HG03439 (cell line): ENCODE measurements at regions not wholly inside any gene's neighbourhood (a gene's known extent, or its start where the extent isn't known, plus 50 kb on each side); places are given as distances from the start of the nearest gene placed in this dataset.
"Not testable (repeated sequence)": the region's sequence is repeated elsewhere in the genome, so short reads cannot be mapped to it uniquely, and the experiment has no call there.

Experiments used
- ATAC-seq: cut with Tn5 transposase; IDR thresholded peaks from one replicate; pipeline ENCODE4 v1.9.1; 2021; ENCODE audit warnings: mild to moderate bottlenecking, moderate library complexity; ENCODE audit not compliant: unreplicated experiment

- ATAC-seq: no peak
Measured at GRCh38 chrX:13188731-13189309, 131.0 kb downstream of the ATXN3L start.

GRCh38 chrX:13186643-13187042, 133.2 kb downstream of the ATXN3L start:
- not testable (repeated sequence) for ATAC-seq

- ATAC-seq: no peak
Measured at GRCh38 chrX:13180807-13181206, 136.4 kb upstream of the FAM9C start.

- ATAC-seq: no peak
Measured at GRCh38 chrX:13179586-13179985, 135.2 kb upstream of the FAM9C start.

- no peak for ATAC-seq
Measured at GRCh38 chrX:13179100-13179499, 134.7 kb upstream of the FAM9C start.

- ATAC-seq: no peak
Measured at GRCh38 chrX:13177921-13178566, 133.6 kb upstream of the FAM9C start.

- ATAC-seq: no peak
Measured at GRCh38 chrX:13175056-13175455, 130.6 kb upstream of the FAM9C start.

GRCh38 chrX:13170966-13171558, 126.6 kb upstream of the FAM9C start:
- no peak for ATAC-seq

GRCh38 chrX:13169684-13170083, 125.3 kb upstream of the FAM9C start:
- no peak for ATAC-seq

GRCh38 chrX:13168269-13168668, 123.8 kb upstream of the FAM9C start:
- ATAC-seq: no peak

GRCh38 chrX:13167481-13168231, 123.2 kb upstream of the FAM9C start:
- no peak for ATAC-seq

GRCh38 chrX:13165266-13166189, 121.1 kb upstream of the FAM9C start:
- no peak for ATAC-seq

GRCh38 chrX:13164611-13165010, 120.2 kb upstream of the FAM9C start:
- no peak for ATAC-seq

GRCh38 chrX:13162772-13163410, 118.5 kb upstream of the FAM9C start:
- no peak for ATAC-seq

- ATAC-seq: no peak
Measured at GRCh38 chrX:13159886-13160285, 115.5 kb upstream of the FAM9C start.

- no peak for ATAC-seq
Measured at GRCh38 chrX:13158911-13159310, 114.5 kb upstream of the FAM9C start.

GRCh38 chrX:13155550-13155949, 111.1 kb upstream of the FAM9C start:
- ATAC-seq: not testable (repeated sequence)

- ATAC-seq: no peak
Measured at GRCh38 chrX:13153796-13154195, 109.4 kb upstream of the FAM9C start.

GRCh38 chrX:13152518-13153185, 108.2 kb upstream of the FAM9C start:
- no peak for ATAC-seq
